Neural cell (in vitro differentiated cells): ENCODE measurements at regions not wholly inside any gene's neighbourhood (a gene's known extent, or its start where the extent isn't known, plus 50 kb on each side); places are given as distances from the start of the nearest gene placed in this dataset.

Experiments used
- EP300 ChIP-seq: fragments of 450-650 bp; conservative IDR thresholded peaks from 2 replicates; pipeline ENCODE4 v1.6.1; 2014; ENCODE audit warnings: antibody characterized with exemption, mild to moderate bottlenecking, moderate library complexity; ENCODE audit not compliant: poor library complexity, severe bottlenecking
- EZH2 ChIP-seq: fragments of 200-600, 300-800 bp; shearing (Covaris generic), sonication (generic); IDR thresholded peaks from 2 replicates; pipeline ENCODE4 v1.6.1; 2014; ENCODE audit warnings: antibody characterized with exemption, low read length, borderline replicate concordance, mild to moderate bottlenecking; ENCODE audit not compliant: insufficient read depth, poor library complexity, severe bottlenecking
- POLR2AphosphoS5 ChIP-seq: IDR thresholded peaks from 2 replicates; pipeline ENCODE4 v1.6.1; 2012
- TF ChIP-seq, protein P1 (sequence below): fragments of 450-650 bp; IDR thresholded peaks from 2 replicates; pipeline ENCODE4 v1.5.1; 2014; ENCODE audit warnings: antibody characterized with exemption, mild to moderate bottlenecking, moderate library complexity; ENCODE audit not compliant: poor library complexity, severe bottlenecking

DNA sequence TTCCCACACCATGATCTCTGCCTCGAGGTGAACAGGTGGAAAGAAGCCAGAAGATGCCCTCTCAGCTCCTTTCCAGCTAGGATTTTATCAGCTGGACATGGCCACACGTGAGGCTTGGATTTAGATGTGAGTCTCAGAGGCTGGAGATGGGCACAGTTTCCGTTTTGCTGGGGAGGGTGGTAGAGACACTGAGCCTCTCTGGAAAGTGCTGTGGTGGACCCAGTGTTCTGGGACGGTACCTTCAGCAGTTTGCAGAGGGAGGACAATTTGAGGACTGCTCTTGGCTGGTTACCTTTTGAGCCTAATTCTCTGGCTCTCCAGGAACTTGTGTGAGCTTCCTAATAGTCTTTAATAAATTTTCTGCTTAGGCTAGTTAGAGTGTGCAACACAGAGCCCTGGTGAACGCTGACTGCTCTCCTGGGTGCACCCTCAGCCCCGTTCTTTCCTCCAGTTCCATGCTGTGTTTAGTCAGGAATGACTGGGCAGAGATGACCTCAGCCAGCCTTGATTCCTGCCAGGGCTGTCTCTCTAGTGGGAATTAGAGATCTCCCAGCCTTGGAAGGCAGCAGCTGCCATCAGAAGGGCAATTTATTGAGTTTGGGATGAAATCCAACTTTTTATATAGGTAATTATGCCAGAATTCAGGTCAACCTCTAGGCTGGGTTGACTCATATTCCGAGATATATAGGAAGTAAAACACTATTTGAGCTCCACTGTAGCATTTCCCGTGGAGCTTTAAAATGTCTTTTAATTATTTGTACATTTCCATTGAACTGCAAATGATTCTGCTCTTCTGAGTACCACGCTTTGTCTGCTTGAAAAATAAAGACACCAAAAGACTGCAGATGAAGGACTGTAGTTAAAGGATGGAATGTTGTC is 103.9 kb downstream of the GATA3 start:
- TF ChIP-seq, protein P1, sequence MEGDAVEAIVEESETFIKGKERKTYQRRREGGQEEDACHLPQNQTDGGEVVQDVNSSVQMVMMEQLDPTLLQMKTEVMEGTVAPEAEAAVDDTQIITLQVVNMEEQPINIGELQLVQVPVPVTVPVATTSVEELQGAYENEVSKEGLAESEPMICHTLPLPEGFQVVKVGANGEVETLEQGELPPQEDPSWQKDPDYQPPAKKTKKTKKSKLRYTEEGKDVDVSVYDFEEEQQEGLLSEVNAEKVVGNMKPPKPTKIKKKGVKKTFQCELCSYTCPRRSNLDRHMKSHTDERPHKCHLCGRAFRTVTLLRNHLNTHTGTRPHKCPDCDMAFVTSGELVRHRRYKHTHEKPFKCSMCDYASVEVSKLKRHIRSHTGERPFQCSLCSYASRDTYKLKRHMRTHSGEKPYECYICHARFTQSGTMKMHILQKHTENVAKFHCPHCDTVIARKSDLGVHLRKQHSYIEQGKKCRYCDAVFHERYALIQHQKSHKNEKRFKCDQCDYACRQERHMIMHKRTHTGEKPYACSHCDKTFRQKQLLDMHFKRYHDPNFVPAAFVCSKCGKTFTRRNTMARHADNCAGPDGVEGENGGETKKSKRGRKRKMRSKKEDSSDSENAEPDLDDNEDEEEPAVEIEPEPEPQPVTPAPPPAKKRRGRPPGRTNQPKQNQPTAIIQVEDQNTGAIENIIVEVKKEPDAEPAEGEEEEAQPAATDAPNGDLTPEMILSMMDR = no peak
- TF ChIP-seq EZH2 (no peak), POLR2AphosphoS5 (no peak), EP300 (no peak)
